GM18499 (cell line): ENCODE measurements at regions not wholly inside any gene's neighbourhood (a gene's known extent, or its start where the extent isn't known, plus 50 kb on each side); places are given as distances from the start of the nearest gene placed in this dataset.

ENCODE experiments used
- ATAC-seq: cut with Tn5 transposase; IDR thresholded peaks from one replicate; pipeline ENCODE4 v1.9.1; 2021; ENCODE audit warnings: moderate number of reproducible peaks; ENCODE audit not compliant: insufficient read depth, unreplicated experiment

DNA sequence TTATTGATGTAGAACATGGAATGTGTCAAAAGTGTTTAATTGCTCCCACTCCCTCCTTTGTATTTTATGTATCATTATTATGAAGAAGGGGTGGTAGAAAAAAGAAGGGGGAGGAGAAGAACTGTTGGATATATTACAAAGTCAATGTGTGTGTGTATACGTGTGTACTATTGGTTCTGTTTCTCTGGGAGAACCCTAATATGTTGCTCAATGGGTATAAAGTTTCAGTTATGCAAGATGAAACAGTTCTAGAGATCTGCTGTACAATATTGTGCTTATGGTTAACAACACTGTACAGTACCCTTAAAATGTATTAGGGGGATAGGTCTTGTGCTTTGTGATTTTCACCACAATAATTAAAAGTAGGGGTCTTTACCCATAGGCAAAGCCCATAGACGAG, 58.1 kb upstream of the ZC3H15 start:
- no peak for ATAC-seq

DNA sequence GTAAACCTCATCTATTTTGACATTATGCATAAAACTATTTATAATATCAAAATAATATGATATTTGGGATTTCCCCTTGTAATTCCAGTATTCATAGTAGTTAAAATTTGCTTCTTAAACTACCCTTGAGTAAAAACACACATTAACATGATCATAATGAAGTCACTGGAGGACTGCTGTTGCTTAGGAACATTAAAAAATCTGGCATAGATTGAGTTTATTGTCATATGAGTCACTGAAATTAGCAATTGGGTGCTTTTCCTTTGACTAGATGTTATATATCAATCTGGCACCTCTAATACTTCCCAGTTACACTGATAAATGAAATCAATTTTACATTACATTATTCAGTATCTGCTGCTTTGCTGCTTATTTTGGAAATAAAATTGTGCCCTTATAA, 57.0 kb upstream of the ZC3H15 start:
- no peak for ATAC-seq

DNA sequence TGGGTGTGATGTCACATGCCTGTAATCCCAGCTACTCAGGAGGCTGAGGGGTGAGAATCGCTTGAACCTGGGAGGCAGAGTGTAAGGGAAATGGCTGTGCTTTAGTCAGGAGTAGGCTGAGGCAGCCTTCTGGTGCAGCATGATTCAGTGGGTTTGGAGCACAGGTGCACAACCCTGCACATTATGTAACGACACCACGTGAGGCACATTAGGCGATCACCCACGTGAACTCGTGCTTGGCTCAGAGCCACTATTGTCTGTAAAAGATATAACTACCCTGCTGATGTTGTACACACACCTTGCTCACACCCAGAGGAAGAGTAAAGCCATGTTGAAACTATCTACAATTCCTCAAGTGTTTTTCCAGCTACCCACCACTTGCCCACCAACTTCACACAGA, 54.8 kb upstream of the ZC3H15 start:
- no peak for ATAC-seq

DNA sequence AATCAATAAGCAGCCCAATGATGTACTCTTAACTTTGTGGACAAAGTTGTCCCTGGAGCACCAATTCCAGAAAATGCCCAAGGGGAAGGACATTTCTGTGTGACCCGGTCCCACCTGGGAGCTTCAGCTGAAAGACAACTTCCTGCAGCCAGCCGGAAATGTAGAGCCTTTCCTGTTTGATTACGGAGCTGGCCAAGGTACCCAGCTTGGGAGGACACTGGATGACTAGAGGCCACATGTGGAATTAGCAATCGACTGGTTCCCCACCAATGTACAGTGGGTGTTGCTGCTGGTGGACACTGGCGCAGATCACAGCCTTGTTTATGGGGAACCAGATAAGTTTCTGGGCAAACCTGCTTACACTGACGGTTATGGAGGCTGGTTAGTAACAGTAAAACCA, 53.0 kb upstream of the ZC3H15 start:
- ATAC-seq: no peak

DNA sequence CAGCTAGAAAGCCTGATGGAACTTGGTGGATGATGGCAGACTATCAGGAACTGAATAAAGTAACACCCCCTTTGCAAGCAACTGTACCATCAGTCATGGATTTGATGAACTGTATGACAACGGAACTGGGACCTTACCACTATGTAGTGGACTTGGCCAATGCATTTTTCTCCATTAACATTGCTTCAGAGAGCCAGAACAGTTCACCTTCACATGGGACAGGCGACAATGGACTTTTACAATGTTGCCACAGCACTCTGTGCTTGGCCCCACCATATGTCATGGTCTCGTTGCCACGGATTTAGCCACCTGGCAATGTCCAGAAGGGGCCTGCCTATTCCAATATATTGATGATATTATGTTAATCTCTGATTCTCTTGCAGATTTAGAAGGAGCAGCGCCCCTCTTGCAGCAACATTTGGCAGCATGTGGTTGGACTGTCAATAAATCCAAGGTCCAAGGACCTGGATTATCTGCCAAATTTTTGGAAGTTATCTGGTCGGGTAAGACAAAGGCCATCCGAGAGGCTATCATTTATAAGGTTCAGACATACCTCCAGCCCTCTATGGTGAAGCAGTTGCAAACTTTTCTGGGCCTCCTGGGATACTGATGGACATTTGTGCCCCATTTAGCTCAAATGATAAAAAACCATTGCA, 52.2 kb upstream of the ZC3H15 start:
- ATAC-seq: no peak
